K562 (cell line): ENCODE measurements at regions not wholly inside any gene's neighbourhood (a gene's known extent, or its start where the extent isn't known, plus 50 kb on each side); places are given as distances from the start of the nearest gene placed in this dataset.

Experiments used
- ATAC-seq: fragments of 200-7000 bp; cut with Tn5 transposase; 3 replicates; pipeline ENCODE4 v1.9.1; 2020; ENCODE audit warnings: moderate library complexity
- BruUV-seq: library from RNA; stranded (reverse); fragments of 400-500 nt; replicated peaks from 2 replicates; lab custom pipeline; 2021; lab: Mats Ljungman, UMichigan
- CTCF ChIA-PET: fragments of 300-600 bp; formaldehyde crosslinking; extraction: SDS; loops from one replicate; lab custom pipeline; 2021; ENCODE audit warnings: low intra/inter-chr PET ratio; lab: Yijun Ruan, JAX
- POLR2A ChIA-PET: fragments of 300-600, 350-650 bp; sonication (Branson Sonifier 250); formaldehyde crosslinking; extraction: SDS; loops from one replicate; lab custom pipeline; 2021; ENCODE audit warnings: antibody characterized with exemption, inconsistent platforms; lab: Yijun Ruan, JAX
- DNase-seq, 4 experiments: peaks; one replicate each; pipeline versions ENCODE4 v3.0.0 to v3.0.0-alpha.2; 2011 to 2018; ENCODE audit warnings: low spot score in 3 of 4, mixed read lengths in 3 of 4; ENCODE audit errors: extremely low read depth in 1 of 4
- FAIRE-seq: peaks from 2 replicates; lab custom pipeline; 2011; peaks lifted over from hg19 to GRCh38; lab: Jason Lieb, UNC
- H2AFZ ChIP-seq: 2 replicates; pipeline ENCODE4 v1.6.0; 2011; ENCODE audit warnings: low read depth, low read length, control low read depth, inconsistent platforms
- H3K27ac ChIP-seq: fragments of 200-600 bp; 3 replicates; pipeline ENCODE4 v1.8.0; 2011; ENCODE audit warnings: low read depth, mild to moderate bottlenecking, control low read depth, inconsistent platforms, low read length, moderate library complexity, mixed read lengths; ENCODE audit errors: extremely low read depth
- H3K27me3 ChIP-seq, 2 experiments: fragments of 300-600 bp in 1 of 2; 2 replicates in 1 of 2; 3 replicates in 1 of 2; pipeline versions ENCODE4 v1.6.0 to v1.8.0; 2011; ENCODE audit warnings: inconsistent platforms in 2 of 2, low read length in 2 of 2, mild to moderate bottlenecking in 1 of 2, mixed read lengths in 1 of 2, moderate library complexity in 1 of 2; ENCODE audit not compliant: control insufficient read depth in 2 of 2, insufficient read depth in 2 of 2
- H3K36me3 ChIP-seq: fragments of 300-600 bp; 3 replicates; pipeline ENCODE4 v1.8.0; 2011; ENCODE audit warnings: mild to moderate bottlenecking, low read length, inconsistent platforms; ENCODE audit not compliant: control insufficient read depth, insufficient read depth
- H3K4me1 ChIP-seq, 2 experiments: fragments of 200-600 bp in 1 of 2; replicated peaks in 1 of 2; 2 replicates in 1 of 2; 3 replicates in 1 of 2; pipeline versions ENCODE4 v1.5.1 to v1.8.0; 2011; ENCODE audit warnings: inconsistent platforms in 2 of 2, low read length in 2 of 2, mild to moderate bottlenecking in 1 of 2, mixed read lengths in 1 of 2, moderate library complexity in 1 of 2; ENCODE audit not compliant: control insufficient read depth in 2 of 2, insufficient read depth in 2 of 2
- H3K4me2 ChIP-seq: 2 replicates; pipeline ENCODE4 v1.6.1; 2011; ENCODE audit warnings: low read length, control low read depth, inconsistent platforms, mixed read lengths; ENCODE audit not compliant: insufficient read depth
- H3K4me3 ChIP-seq: fragments of 200-600 bp; sonication (generic), shearing (Covaris generic); 2 replicates; pipeline ENCODE4 v1.5.1; 2016; ENCODE audit warnings: control low read depth, inconsistent platforms
- H3K79me2 ChIP-seq: fragments of 200-600 bp; 3 replicates; pipeline ENCODE4 v1.8.0; 2011; ENCODE audit warnings: low read length, inconsistent platforms; ENCODE audit not compliant: control insufficient read depth, insufficient read depth
- H3K9ac ChIP-seq, 2 experiments: 2 replicates each; pipeline versions ENCODE4 v1.6.0 to v1.6.1; 2011; ENCODE audit warnings: low read depth in 2 of 2, low read length in 2 of 2, control low read depth in 1 of 2, inconsistent platforms in 1 of 2, mild to moderate bottlenecking in 1 of 2, mixed read lengths in 1 of 2; ENCODE audit not compliant: insufficient read depth in 1 of 2
- H3K9me1 ChIP-seq: one replicate; pipeline ENCODE4 v1.6.0; 2011; ENCODE audit warnings: inconsistent platforms, mild to moderate bottlenecking, low read length, moderate library complexity; ENCODE audit not compliant: control insufficient read depth, insufficient read depth
- H3K9me3 ChIP-seq: replicated peaks from 2 replicates; pipeline ENCODE4 v1.5.1; 2011; ENCODE audit warnings: low read depth, low read length, inconsistent platforms; ENCODE audit not compliant: control insufficient read depth, insufficient read depth
- H4K20me1 ChIP-seq: replicated peaks from 2 replicates; pipeline ENCODE4 v1.6.1; 2011; ENCODE audit warnings: low read length, inconsistent platforms, mixed read lengths; ENCODE audit not compliant: control insufficient read depth, insufficient read depth
- E2F8 ChIP-seq: fragments of 450-650 bp; IDR thresholded peaks from 2 replicates; pipeline ENCODE4 v1.7.1; 2018; ENCODE audit warnings: mild to moderate bottlenecking, low read depth; ENCODE audit not compliant: partially characterized antibody
- ELF1 ChIP-seq: fragments of 200-800 bp; sonication (Bioruptor generic); IDR thresholded peaks from 2 replicates; pipeline ENCODE4 v1.6.1; 2016; ENCODE audit warnings: missing genetic modification characterization, missing compliant biosample characterization
- GMEB1 ChIP-seq: fragments of 250-450 bp; sonication (Bioruptor Pico); IDR thresholded peaks from 2 replicates; pipeline ENCODE4 v1.4.0; 2020; ENCODE audit warnings: mild to moderate bottlenecking
- HCFC1 ChIP-seq: IDR thresholded peaks from 2 replicates; pipeline ENCODE4 v1.6.1; 2012; ENCODE audit warnings: low read depth, low read length, improper control_type of control experiment
- L3MBTL2 ChIP-seq: fragments of 450-650 bp; IDR thresholded peaks from 2 replicates; pipeline ENCODE4 v1.6.1; 2016; ENCODE audit warnings: mild to moderate bottlenecking, moderate library complexity
- MYBL2 ChIP-seq, 2 experiments: fragments of 450-650 bp in 1 of 2; sonication (generic) in 1 of 2; formaldehyde crosslinking in 1 of 2; IDR thresholded peaks; 2 replicates each; pipeline versions ENCODE4 v1.6.1 to v1.8.1; 2017 to 2022; ENCODE audit warnings: borderline replicate concordance in 1 of 2, inconsistent platforms in 1 of 2, low read depth in 1 of 2, mild to moderate bottlenecking in 1 of 2, missing genetic modification reagents in 1 of 2, moderate library complexity in 1 of 2
- NR3C1 ChIP-seq: sonication (generic); formaldehyde crosslinking; IDR thresholded peaks from 2 replicates; pipeline ENCODE4 v1.8.1; 2022; ENCODE audit warnings: missing genetic modification reagents
- ZNF778 ChIP-seq: fragments of 450-650 bp; formaldehyde crosslinking; IDR thresholded peaks from 2 replicates; pipeline ENCODE4 v1.4.0; 2020; ENCODE audit warnings: mild to moderate bottlenecking, moderate library complexity
- WGBS: fragments of 100-300 bp; shearing (Covaris generic); methylation state at CpG from one replicate; pipeline ENCODE4 v1.1.6; 2016; ENCODE audit warnings: low coverage, mixed read lengths; ENCODE audit not compliant: insufficient coverage; ENCODE audit errors: missing lambda C conversion rate; 5-methylcytosine and 5-hydroxymethylcytosine counted together
- in situ Hi-C: fragments of 300-500 bp; cut with MboI; formaldehyde crosslinking; loops from 4 replicates; pipeline ENCODE4 v1.15.0; 2018; ENCODE audit warnings: inconsistent platforms, mixed read lengths
- intact Hi-C: fragments of 100-400 bp; cut with micrococcal nuclease; formaldehyde crosslinking; loops from 2 replicates; pipeline ENCODE4 v1.14.2; 2022

- intact Hi-C loops, result no loop called here
- no peak for TF ChIP-seq NR3C1
- H3K36me3 ChIP-seq, result no peaks in the 10 kb centered on the region
- H4K20me1 ChIP-seq, result no peaks in the 10 kb centered on the region
- H3K4me1 ChIP-seq, result no peaks in the 10 kb centered on the region
- H3K79me2 ChIP-seq, result no peaks in the 10 kb centered on the region
- no peak overlapping the region for H3K4me2 ChIP-seq
- no peak overlapping the region for H3K27ac ChIP-seq
- BruUV-seq, result no TSS peak
- 0% methylated on average over 3 of the region's 3 CpGs for WGBS
- H3K9me1 ChIP-seq, result no peaks in the 10 kb centered on the region
- in situ Hi-C loops, result no loop called here
- no peak overlapping the region for H3K9ac ChIP-seq
- H3K27me3 ChIP-seq, result no peaks in the 10 kb centered on the region
- ChIA-PET CTCF (no interaction called here), POLR2A (no interaction called here)
- no peak overlapping the region for H3K4me3 ChIP-seq
- DNase-seq (peak in 1 of 4 experiments; percentile 4), ATAC-seq (no peak), FAIRE-seq (no peak)
- H3K9me3 ChIP-seq, result no peaks in the 10 kb centered on the region
- no peak overlapping the region for H2AFZ ChIP-seq
Measured at GRCh38 chr4:62644372-62644771, 1444.2 kb downstream of the ADGRL3 start.

GRCh38 chr4:62640296-62640695 lies 1440.2 kb downstream of the ADGRL3 start:
- Histone ChIP-seq H3K4me3 (no peak overlapping the region), H3K9me3 (no peaks in the 10 kb centered on the region), H3K27me3 (no peaks in the 10 kb centered on the region), H3K36me3 (no peaks in the 10 kb centered on the region), H3K4me2 (no peak overlapping the region), H2AFZ (no peak overlapping the region), H4K20me1 (no peaks in the 10 kb centered on the region), H3K4me1 (no peaks in the 10 kb centered on the region), H3K9ac (no peak overlapping the region), H3K27ac (no peak overlapping the region), H3K79me2 (no peaks in the 10 kb centered on the region), H3K9me1 (no peaks in the 10 kb centered on the region)
- no TSS peak for BruUV-seq
- intact Hi-C loops (no loop called here), in situ Hi-C loops (no loop called here)
- ATAC-seq, result no peak
- no peak for TF ChIP-seq HCFC1
- no peak for TF ChIP-seq E2F8
- TF ChIP-seq ZNF778 (CRISPR knock-in tag), result no peak
- no peak for TF ChIP-seq MYBL2 (IDR thresholded peaks at IDR 0.05; ENCODE audit: low read depth)
- no peak for TF ChIP-seq MYBL2 (CRISPR knock-in tag; IDR thresholded peaks at IDR 0.05; ENCODE audit: borderline replicate concordance)
- TF ChIP-seq L3MBTL2, result no peak
- TF ChIP-seq ELF1, result no peak
- TF ChIP-seq GMEB1, result no peak
- ChIA-PET CTCF (no interaction called here), POLR2A (no interaction called here)
- 5% methylated on average over 2 of the region's 2 CpGs for WGBS
- no peak for FAIRE-seq
- no peak for DNase-seq
